RWPE2 (cell line): ENCODE measurements at regions not wholly inside any gene's neighbourhood (a gene's known extent, or its start where the extent isn't known, plus 50 kb on each side); places are given as distances from the start of the nearest gene placed in this dataset.

Source experiments
- ATAC-seq: fragments of 200-7000 bp; cut with Tn5 transposase; 3 replicates; pipeline ENCODE4 v1.9.1; 2021; ENCODE audit warnings: low read depth
- DNase-seq: peaks from one replicate; pipeline ENCODE4 v3.0.0-alpha.2; 2020; ENCODE audit warnings: low spot score
- H3K27ac ChIP-seq: fragments of 450-650 bp; 2 replicates; pipeline ENCODE4 v1.5.1; 2017; ENCODE audit warnings: mild to moderate bottlenecking; ENCODE audit not compliant: poor library complexity, severe bottlenecking
- H3K27me3 ChIP-seq: fragments of 250-450 bp; sonication (Bioruptor Pico); 2 replicates; pipeline ENCODE4 v1.5.1; 2021; ENCODE audit warnings: mild to moderate bottlenecking, moderate library complexity; ENCODE audit not compliant: insufficient read depth, poor library complexity, severe bottlenecking
- H3K36me3 ChIP-seq: fragments of 250-450 bp; sonication (Bioruptor Pico); 2 replicates; pipeline ENCODE4 v1.5.1; 2020; ENCODE audit warnings: low read depth, mild to moderate bottlenecking, moderate library complexity
- H3K4me1 ChIP-seq: fragments of 250-450 bp; sonication (Bioruptor Pico); 2 replicates; pipeline ENCODE4 v1.5.1; 2021; ENCODE audit warnings: mild to moderate bottlenecking, moderate library complexity; ENCODE audit not compliant: insufficient read depth, poor library complexity, severe bottlenecking
- H3K4me3 ChIP-seq: fragments of 250-450 bp; sonication (Bioruptor Pico); 2 replicates; pipeline ENCODE4 v1.5.1; 2021; ENCODE audit warnings: mild to moderate bottlenecking, moderate library complexity; ENCODE audit not compliant: severe bottlenecking
- H3K9me3 ChIP-seq: fragments of 250-450 bp; sonication (Bioruptor Pico); 2 replicates; pipeline ENCODE4 v1.5.1; 2021; ENCODE audit warnings: mild to moderate bottlenecking, moderate library complexity; ENCODE audit not compliant: severe bottlenecking
- TF ChIP-seq, protein P1 (sequence below): fragments of 450-650 bp; IDR thresholded peaks from one replicate; pipeline ENCODE4 v1.5.1; 2017; ENCODE audit warnings: mild to moderate bottlenecking, moderate library complexity; ENCODE audit not compliant: poor library complexity, severe bottlenecking

DNA sequence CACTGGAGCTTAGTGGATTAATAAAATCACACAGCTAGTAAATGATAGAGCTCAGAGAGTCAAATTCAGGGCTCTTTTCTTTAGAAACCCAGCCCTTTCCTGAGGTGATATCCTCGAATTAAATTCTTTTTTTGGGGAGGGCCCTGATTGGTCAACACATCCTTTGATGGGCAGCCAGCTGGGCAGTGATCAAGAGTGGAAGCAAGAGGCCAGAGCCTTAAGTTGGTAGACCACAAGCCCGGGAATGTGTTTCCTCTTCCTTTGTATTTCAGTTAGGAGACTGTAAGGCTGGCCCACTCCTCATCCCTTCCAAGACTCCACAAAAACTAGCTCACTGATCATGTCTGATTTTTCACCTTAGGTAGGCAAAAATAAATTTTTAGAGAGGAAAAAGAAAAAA, 640.5 kb downstream of the DHX35 start:
- TF ChIP-seq, protein P1, sequence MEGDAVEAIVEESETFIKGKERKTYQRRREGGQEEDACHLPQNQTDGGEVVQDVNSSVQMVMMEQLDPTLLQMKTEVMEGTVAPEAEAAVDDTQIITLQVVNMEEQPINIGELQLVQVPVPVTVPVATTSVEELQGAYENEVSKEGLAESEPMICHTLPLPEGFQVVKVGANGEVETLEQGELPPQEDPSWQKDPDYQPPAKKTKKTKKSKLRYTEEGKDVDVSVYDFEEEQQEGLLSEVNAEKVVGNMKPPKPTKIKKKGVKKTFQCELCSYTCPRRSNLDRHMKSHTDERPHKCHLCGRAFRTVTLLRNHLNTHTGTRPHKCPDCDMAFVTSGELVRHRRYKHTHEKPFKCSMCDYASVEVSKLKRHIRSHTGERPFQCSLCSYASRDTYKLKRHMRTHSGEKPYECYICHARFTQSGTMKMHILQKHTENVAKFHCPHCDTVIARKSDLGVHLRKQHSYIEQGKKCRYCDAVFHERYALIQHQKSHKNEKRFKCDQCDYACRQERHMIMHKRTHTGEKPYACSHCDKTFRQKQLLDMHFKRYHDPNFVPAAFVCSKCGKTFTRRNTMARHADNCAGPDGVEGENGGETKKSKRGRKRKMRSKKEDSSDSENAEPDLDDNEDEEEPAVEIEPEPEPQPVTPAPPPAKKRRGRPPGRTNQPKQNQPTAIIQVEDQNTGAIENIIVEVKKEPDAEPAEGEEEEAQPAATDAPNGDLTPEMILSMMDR = no peak
- H3K36me3 ChIP-seq = no peaks in the 10 kb centered on the region
- peaks cover 3% of the 10 kb centered on the region for H3K4me1 ChIP-seq
- no peaks in the 10 kb centered on the region for H3K9me3 ChIP-seq
- no peak overlapping the region for H3K27ac ChIP-seq
- H3K27me3 ChIP-seq = no peaks in the 10 kb centered on the region
- ATAC-seq = no peak
- no peak for DNase-seq
- H3K4me3 ChIP-seq = no peak overlapping the region

DNA sequence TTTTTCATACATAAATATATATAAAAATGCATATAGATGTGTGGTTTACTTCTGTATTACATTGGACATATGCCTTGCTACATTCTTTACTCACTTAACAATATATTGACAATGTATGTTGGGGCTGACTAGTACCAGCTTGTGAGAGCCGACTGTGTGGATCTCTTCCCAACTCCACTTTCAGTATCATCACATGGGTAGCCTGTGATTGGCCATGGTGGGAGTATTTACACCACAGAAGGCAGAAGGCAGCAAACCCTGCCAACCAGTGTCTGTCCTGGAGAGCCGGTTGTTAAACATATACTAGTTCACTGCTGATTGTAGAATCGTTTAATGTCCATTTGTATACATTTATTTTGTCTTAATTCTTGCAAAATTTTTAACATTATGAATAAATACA, 638.7 kb downstream of the DHX35 start:
- Histone ChIP-seq H3K4me3 (no peak overlapping the region), H3K36me3 (no peaks in the 10 kb centered on the region), H3K27me3 (no peaks in the 10 kb centered on the region), H3K4me1 (no peaks in the 10 kb centered on the region), H3K9me3 (no peaks in the 10 kb centered on the region), H3K27ac (no peak overlapping the region)
- no peak for DNase-seq
- TF ChIP-seq, protein P1 = no peak
- ATAC-seq = no peak; the same call in 2 of the 3 replicates

DNA sequence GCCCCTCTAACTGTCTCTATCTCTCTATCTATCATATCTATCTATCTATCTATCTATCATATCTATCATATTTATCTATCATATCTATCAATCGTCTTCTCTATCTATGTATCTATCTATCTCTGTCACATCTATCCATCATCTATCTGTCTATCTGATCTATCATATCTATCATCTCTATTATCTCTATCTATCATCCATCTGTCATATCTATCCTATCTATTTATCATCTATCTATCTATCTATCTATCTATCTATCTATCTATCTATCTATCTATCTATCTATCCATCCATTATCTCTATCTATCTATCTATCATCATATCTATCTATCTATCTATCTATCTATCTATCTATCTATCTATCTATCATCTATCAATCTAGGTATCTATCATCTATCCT, 638.0 kb downstream of the DHX35 start:
- H3K27me3 ChIP-seq = no peaks in the 10 kb centered on the region
- DNase-seq (no peak), ATAC-seq (no peak)
- no peak overlapping the region for H3K4me3 ChIP-seq
- TF ChIP-seq, protein P1 = no peak
- H3K36me3 ChIP-seq = no peaks in the 10 kb centered on the region
- H3K27ac ChIP-seq = no peak overlapping the region
- H3K9me3 ChIP-seq = no peaks in the 10 kb centered on the region
- no peaks in the 10 kb centered on the region for H3K4me1 ChIP-seq

DNA sequence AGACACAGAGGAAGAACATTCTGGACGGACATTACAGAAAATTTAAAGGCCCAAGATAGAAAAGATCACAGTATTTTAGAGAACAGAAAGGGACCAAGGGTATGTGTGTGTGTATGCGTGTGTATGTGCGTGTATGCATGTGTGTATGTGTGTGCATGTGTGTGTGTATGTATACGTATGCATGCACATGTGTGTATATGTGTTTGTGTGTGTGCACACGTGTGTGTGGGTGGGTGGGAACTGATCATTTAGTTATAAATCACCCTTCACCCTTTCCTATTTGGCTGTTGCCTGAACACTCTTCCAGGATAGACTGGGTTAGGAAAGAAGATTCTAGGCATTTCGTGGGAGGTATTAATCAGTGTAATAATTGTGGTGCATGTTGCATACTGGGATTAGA, 634.4 kb downstream of the DHX35 start:
- ATAC-seq (no peak), DNase-seq (no peak)
- TF ChIP-seq, protein P1 = no peak
- Histone ChIP-seq H3K4me3 (no peak overlapping the region), H3K4me1 (no peaks in the 10 kb centered on the region), H3K9me3 (peaks cover 3% of the 10 kb centered on the region), H3K27me3 (peaks cover 3% of the 10 kb centered on the region), H3K36me3 (no peaks in the 10 kb centered on the region), H3K27ac (no peak overlapping the region)

DNA sequence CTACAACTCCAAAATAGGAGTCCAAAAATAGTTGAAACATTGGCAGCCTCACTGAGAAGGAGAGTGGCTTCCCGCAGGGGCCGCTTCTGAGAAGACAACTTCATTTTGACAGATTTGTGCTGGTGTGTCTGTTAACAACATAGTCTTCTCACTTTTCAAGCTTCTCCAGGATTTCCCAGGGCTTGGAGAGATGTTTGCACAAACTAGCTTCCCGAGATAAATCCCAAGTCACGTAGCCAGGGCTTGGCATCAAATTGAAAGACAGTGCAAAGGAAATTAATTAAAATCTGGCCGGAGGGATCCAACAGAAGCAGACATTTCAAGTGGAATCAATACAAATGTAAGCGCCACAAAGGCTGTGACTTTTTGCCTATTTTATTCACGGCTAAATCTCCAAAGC, 630.2 kb downstream of the DHX35 start:
- no peaks in the 10 kb centered on the region for H3K36me3 ChIP-seq
- H3K9me3 ChIP-seq = peaks cover 3% of the 10 kb centered on the region
- no peak overlapping the region for H3K27ac ChIP-seq
- peaks cover 3% of the 10 kb centered on the region for H3K27me3 ChIP-seq
- H3K4me3 ChIP-seq = no peak overlapping the region
- no peaks in the 10 kb centered on the region for H3K4me1 ChIP-seq
- DNase-seq = no peak
- TF ChIP-seq, protein P1 = no peak
- no peak for ATAC-seq
